ENCODE measurements at regions not wholly inside any gene's neighbourhood (a gene's known extent, or its start where the extent isn't known, plus 50 kb on each side); places are given as distances from the start of the nearest gene placed in this dataset.

- TF ChIP-seq SP1 (IDR thresholded peaks at IDR 0.05; ENCODE audit: low read depth) = no peak
- no peak for TF ChIP-seq ELF1 (IDR thresholded peaks at IDR 0.05; ENCODE audit: borderline replicate concordance, low read depth)
- TF ChIP-seq REST (IDR thresholded peaks at IDR 0.05; ENCODE audit: low read depth) = no peak
Observed at GRCh38 chr16:26993511-26993910, 73.2 kb upstream of the C16orf82 start (continued).

GRCh38 chr16:26993963-26994362, 72.8 kb upstream of the C16orf82 start:
- ATAC-seq (no peak), DNase-seq (ENCODE audit: low read depth, low spot score) (no peak)
- ChIA-PET RAD21 (ENCODE audit: low non-redundant PET in 1 of 2, low total read pairs in 2 of 2, uncharacterized antibody in 2 of 2, unreplicated experiment in 2 of 2) (no interaction called here), CTCF (interaction anchor here (1.1 kb wide), 1 partner anchor 12 kb away, joined by 3 read pairs; no protein-coding TSS in a partner anchor), POLR2A (no interaction called here)
- H3K4me2 ChIP-seq (ENCODE audit: low read length) = no peak overlapping the region
- no peaks in the 10 kb centered on the region for H3K79me2 ChIP-seq (ENCODE audit: insufficient read depth, low read length)
- no peaks in the 10 kb centered on the region for H3K9me2 ChIP-seq (ENCODE audit: insufficient read depth)
- intact Hi-C loops (cut with micrococcal nuclease) = no loop called here
- no peaks in the 10 kb centered on the region for H3K4me1 ChIP-seq (ENCODE audit: control insufficient read depth in 1 of 2, insufficient read depth in 2 of 2, low read length in 2 of 2)
- H3K27me3 ChIP-seq (ENCODE audit: insufficient read depth, low read length) = peaks cover 67% of the 10 kb centered on the region
- H3K27ac ChIP-seq (ENCODE audit: low read depth, low read length) = no peak overlapping the region
- H4K20me1 ChIP-seq (ENCODE audit: insufficient read depth) = no peaks in the 10 kb centered on the region
- no peak overlapping the region for H3K9ac ChIP-seq (ENCODE audit: low read length)
- no peaks in the 10 kb centered on the region for H3K36me3 ChIP-seq (ENCODE audit: control insufficient read depth in 1 of 2, insufficient read depth in 2 of 2, low read length in 2 of 2)
- no peaks in the 10 kb centered on the region; a peak in 1 of 4 replicates for H3K9me3 ChIP-seq (ENCODE audit: control insufficient read depth in 1 of 2, insufficient read depth in 1 of 2, low read depth in 1 of 2, low read length in 2 of 2)
- no peak overlapping the region for H2AFZ ChIP-seq (ENCODE audit: low read depth, low read length, poor library complexity, severe bottlenecking)
- H3K4me3 ChIP-seq (replicated peaks in 1 of 2; ENCODE audit: low read depth in 1 of 2, low read length in 2 of 2) = no peak overlapping the region
- no TSS peak for BruUV-seq (replicated peaks)
- TF ChIP-seq MAX (IDR thresholded peaks at IDR 0.05) (no peak), ZNF274 (IDR thresholded peaks at IDR 0.05; ENCODE audit: low read depth, low read length) (no peak), CBX3 (IDR thresholded peaks at IDR 0.05; ENCODE audit: low read depth) (no peak), ATF3 (IDR thresholded peaks at IDR 0.05) (no peak), EGR1 (IDR thresholded peaks at IDR 0.05; ENCODE audit: low read depth) (no peak), ZFX (IDR thresholded peaks at IDR 0.05) (no peak), ZBTB33 (IDR thresholded peaks at IDR 0.05; ENCODE audit: extremely low read depth, insufficient replicate concordance, low read length) (no peak), POLR2A (IDR thresholded peaks at IDR 0.05; ENCODE audit: borderline replicate concordance, extremely low read depth, insufficient read depth, insufficient read length) (no peak), CTCF (IDR thresholded peaks at IDR 0.05 in 2 of 3, conservative IDR thresholded peaks at IDR 0.05 in 1 of 3; ENCODE audit: borderline replicate concordance in 1 of 3, insufficient read depth in 1 of 3, low read depth in 2 of 3, low read length in 2 of 3) (no peak), TCF7L2 (IDR thresholded peaks at IDR 0.05; ENCODE audit: borderline replicate concordance, extremely low read depth, insufficient read depth, insufficient read length) (no peak), REST (IDR thresholded peaks at IDR 0.05; ENCODE audit: low read depth) (no peak)
